GM04504 (cell line): ENCODE measurements at regions not wholly inside any gene's neighbourhood (a gene's known extent, or its start where the extent isn't known, plus 50 kb on each side); places are given as distances from the start of the nearest gene placed in this dataset.

Source experiments
- DNase-seq: peaks from one replicate; pipeline ENCODE4 v3.0.0-alpha.2; 2012; ENCODE audit warnings: low read depth

DNA sequence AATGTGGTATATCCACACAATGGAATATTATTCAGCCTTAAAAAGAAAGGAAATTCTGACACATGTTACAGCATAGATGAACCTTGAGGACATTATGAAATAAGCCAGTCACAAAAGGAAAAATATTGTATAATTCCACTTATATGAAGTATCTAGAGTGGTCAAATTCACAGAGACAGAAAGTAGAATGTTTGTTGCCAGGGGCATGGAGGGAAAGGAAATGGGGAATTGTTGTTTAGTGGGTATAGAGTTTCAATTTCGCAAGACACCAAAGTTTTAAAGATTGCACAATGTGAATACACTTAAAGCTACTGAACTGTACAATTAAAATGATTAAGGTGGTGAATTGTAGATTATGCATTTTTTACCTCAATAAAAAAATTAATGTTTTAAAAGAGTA lies 92.9 kb downstream of the TXNL1 start:
- no peak for DNase-seq

DNA sequence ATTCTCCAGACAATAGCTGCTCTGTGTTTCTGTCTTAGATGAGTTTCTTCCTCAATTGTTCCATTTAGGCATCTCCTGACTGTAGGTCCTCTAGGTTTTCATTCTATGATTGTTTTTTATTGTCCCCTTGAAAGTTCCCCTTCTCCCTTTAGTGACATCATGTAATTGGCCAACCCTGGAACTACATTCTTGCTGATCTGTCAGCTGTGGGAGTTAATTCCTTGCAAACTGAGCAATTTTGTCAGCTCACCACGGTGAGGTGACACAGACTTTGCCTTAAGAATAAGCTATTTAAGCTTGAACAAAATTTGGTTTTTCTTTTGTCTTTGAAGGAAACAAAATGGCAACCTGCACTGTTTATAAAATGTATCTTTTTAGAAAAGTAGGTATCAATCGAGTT lies 95.9 kb downstream of the TXNL1 start:
- DNase-seq = no peak

DNA sequence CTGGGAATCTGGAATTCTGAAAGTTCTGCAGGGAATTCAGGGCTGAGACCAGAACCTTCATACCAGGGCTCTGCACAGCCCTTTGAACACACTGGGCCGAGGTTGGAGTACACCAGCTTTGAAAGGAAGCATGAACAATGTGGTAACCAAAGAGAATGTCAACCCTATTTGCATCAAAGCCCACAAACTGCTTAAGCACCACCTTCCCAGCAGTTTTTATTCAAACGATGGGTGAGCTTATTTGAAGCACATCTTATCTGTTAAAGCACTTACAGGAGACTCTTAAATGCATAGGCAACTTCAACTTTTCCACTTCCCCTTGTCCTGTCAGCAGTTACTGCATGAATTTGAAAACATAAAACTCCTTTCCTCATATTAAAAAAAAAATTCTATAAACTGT lies 96.6 kb downstream of the TXNL1 start:
- DNase-seq = no peak

DNA sequence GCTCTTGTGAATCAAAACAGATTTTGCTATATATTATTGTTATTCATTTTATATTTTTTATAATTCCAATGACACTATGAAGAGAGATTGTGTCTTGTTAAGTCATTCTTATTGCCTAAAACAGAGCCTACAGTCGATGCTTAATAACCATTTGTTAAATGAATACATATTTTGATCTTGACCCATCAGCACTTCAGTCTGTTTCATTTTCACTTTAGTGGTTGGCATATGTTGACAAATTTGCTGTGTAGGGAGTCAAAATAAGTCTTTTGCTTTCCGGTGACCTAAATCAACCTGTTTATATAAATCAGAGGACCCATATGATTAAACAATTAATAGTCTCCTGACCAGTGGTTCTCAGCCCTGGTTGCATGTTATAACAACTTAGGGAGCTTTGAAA lies 97.1 kb downstream of the TXNL1 start:
- no peak for DNase-seq

DNA sequence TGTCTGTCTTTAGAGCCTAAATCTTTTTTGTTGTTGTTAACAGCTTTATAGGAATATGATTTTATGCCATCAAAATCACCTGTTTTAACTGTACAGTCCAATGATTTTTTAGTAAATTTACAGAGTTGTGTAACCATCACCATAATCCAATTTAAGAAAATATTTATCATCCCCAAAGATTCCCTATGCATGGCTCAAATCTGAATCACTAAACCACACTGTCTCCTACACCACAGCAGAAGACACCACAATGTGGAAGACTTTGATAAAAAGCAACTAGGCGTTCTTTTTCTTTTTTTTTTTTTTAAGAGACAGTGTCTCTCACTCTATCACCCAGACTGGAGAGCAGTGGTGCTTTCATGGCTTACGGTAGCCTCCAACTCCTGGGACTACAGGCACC lies 99.6 kb downstream of the TXNL1 start:
- peak; percentile 35 for DNase-seq

DNA sequence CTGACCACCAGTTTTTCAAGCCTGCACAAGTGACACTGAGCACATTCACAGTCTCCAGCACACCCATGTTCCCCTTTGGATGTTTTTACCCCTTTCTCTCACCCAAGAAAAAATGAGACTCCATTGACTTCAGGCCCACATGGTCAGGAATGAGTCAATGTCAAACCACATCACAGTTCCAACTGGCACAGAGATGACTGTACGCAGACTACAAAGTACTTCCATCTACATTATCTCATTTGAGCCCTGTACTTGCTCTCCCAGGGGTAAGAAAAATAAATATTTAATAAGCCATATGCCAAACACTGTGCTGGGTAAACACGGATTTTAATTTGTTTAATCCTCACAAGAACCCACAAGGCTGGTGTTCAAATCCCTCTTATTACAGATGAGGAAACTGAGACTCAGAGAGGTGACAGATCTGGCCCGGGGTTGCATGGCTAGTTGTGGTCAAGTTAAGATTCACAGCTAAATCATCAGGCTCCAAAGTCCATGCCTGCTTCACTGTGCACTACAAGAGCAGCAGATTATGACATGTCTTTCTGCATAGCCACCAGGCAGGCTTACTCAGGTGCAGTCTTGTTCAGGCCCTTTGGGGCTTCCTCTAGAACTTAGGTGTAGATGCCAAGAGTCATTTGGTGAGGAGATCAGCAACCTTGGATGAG lies 106.1 kb downstream of the TXNL1 start:
- DNase-seq = no peak

DNA sequence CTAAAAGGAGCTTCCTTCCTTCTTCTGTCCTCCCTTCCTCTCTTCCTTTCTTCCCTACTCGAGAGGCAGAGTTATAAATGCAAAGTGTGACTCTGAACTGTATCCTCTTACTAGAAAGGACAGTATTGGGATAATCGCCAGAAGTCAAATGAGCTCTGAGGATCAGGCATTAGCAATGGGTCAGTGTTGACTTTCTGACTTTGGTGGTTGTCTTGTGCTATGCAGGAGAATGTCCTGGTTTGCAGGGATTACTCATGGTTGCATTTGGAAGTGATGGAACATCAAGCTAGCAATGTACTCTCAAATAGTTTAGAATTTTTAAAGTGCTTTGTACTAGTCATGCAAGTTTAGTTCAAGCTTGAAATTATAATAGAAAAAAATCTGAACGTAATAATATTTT lies 115.6 kb downstream of the TXNL1 start:
- no peak for DNase-seq

DNA sequence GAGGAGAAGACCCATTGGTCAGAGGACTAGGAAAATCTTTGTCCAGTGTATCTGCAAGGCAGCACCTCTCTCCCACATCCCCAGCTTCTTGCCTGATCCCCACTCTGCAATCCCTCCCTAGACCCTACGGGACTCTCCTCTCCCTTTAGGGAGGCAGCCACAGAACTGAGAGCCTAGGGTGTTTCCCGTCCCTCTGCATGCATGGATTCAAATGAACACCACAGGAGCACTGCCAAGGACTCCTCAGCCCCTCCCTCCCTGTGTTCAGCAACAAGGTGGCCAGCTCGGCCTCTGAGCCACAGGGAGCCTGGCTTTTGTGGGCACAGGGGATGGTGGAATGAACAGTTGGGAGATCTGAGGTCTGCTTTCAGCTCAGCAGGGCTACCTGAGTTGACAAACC lies 117.1 kb downstream of the TXNL1 start:
- no peak for DNase-seq

DNA sequence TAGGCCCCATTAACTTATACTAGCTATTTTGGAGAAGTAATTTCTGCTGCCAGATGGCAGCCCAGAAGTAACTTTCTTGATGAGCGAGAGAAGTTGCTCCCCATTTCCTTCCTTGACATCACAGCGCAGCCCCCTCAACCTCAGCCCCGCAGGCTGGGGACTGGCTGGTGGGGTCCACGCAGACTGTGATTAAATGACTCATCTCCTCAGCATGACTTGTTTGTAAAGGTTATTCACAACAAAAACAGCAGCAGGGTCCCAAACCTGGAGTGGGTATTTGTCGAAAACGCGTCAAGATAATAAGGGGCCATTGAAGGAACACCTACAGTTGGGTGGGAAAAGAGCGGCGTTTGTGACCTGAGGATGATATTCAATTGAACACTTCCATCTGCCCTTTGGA lies 120.6 kb downstream of the TXNL1 start:
- no peak for DNase-seq

DNA sequence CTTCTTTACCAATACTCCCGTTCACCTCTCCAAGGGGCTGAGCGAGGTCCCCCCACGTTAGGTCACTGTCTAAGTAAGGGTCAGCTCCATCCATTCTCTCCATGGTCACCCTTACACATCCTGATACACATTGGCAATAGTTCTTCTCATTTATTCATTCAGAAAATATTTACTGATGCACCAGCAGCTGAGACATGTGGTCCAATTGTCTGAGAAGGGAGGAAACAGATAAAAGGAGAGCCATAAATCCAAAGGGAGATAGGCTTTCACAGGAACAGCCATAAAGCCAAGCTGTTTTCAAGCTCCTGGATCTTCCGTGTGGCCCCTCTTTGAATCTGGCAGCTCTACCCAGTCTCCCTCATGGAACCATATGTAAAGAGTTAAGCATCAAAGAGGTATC lies 121.2 kb downstream of the TXNL1 start:
- peak; percentile 59 for DNase-seq

DNA sequence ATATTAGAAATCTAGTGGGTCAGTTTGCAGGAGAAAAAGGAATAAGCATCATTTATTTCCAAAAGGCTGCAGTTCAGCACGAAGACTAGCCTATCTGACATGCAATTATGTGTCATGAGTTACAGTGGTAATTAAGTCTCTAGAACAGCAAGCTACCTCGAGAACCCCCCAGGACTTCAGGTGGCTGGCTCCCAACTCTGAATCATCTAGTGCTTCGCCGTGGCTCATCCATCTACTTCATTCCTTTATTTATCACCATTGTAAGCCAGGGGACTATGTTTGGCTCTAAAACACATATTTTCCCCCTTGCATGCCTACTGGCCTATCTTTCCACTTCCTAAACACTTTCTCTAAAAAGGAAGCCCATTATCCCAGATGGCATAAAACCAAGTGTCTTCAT lies 121.6 kb downstream of the TXNL1 start:
- DNase-seq = peak; percentile 89

DNA sequence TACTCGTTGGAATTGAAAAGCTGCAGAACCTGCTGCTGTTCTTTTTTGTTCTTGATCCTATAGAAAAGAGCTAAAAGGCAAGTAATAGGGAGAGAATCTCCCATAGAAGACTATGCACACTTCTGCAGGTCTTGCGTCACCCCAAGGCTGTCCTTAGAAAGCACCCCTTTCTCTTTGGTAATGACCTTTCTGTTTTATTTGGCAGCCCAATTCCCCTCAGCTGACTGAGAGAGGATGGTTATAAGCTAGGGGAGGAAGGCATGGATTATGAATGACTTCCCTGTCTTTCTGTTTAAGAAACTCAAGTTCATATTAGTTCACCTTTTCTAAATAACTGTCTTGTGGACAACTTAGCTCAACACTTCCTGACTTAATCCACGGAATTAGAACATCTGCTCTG lies 122.9 kb downstream of the TXNL1 start:
- no peak for DNase-seq

DNA sequence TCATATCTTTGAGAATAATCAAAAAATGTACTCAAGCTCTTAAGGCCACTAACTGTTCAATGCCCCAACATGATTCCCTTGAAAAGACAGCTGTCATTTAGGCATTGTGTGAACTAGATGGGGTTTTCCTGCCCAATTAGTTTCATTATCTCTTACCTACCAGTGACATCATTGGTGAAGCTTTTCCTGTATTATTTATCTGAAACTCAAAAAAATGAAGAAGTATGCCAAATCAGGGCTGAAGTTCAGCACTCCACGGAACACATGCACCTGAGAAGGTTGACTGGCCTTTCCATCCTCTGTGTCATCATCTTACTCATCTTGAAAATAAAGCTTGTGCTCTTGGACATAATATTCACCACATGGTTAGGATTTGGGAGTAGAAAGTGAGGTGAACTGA lies 126.4 kb downstream of the TXNL1 start:
- DNase-seq = no peak

DNA sequence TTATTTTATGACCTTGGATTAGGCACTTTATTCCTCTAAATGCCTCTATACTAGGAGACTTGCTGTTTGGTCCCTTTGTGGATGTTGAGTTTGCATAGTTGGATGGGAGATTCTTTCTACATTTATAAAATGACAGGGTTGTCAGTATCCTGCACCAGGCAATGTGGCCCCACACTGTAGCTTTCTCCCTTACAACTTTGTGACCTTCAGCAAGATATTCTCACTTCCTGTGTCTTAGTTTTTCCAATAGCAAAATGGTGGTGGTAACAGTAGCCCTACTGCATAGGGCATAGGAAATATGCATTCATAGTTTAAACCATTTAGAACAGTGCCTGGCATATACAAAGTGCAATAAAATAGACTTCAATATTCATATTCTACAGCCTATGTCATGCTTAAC lies 128.3 kb downstream of the TXNL1 start:
- no peak for DNase-seq

DNA sequence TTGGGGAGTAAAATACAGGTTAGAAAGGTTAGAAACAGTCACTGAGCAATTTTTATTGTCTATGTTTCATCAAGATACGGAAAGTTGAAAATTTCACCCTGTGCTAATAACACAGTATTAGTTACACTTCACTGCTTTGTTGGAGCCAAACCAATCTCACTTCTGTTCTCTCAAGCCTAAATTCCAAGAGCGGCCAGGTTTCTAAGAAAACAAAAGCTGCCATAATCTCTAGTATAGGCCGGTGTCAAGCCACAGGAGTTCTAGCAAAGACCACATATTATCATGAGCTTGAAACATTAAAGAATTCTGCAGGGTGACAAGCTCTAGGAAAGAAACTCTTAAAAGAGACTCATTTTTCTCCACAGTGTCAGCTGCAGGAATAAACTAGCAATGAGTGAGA lies 128.7 kb downstream of the TXNL1 start:
- DNase-seq = no peak

DNA sequence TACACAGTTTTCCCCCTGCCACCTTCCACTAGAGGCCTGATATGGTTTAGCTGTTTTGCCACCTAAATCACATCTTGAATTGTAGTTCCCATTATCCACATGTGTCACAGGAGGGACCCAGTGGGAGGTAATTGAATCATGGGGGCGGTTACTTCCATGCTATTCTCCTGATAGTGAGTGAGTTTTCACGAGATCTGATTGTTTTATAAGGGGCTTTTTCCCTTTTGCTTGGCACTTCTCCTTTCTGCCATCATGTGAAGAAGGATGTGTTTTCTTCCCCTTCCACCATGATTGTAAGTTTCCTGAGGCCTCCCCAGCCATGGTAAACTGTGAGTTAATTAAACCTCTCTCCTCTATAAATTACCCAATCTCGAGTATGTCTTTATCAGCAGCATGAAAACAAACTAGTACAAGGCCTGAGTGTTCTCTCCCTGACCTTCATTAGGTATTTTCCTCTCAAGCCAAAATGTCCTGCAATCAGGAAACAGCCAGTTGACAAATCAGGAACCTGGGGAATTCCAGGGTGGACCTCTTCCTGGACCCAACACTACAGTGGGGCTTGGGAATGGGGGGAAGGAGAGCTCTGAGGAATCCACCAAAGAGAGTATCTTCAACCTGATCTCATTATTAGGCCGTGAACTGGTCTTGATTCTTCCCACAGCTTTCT lies 129.9 kb downstream of the TXNL1 start:
- DNase-seq = no peak

DNA sequence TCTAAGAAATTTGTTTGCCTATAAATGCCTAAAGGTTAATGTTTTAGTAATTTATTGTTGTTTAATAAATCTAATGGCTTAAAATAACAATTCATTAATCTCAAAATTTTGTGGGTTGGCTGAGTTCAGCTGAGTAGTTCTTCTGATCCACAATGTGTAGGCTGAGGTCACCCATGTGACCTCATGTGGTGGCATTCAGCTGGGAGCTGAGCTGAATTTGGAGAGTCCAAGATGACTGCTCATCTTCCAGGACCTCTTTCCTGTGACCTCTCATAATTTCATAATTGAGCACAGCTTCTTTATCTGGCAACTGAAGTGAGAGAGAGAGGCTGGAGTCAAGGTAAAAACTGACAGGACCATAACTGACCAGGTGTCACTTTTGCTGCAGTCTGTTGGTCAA lies 132.4 kb downstream of the TXNL1 start:
- no peak for DNase-seq

DNA sequence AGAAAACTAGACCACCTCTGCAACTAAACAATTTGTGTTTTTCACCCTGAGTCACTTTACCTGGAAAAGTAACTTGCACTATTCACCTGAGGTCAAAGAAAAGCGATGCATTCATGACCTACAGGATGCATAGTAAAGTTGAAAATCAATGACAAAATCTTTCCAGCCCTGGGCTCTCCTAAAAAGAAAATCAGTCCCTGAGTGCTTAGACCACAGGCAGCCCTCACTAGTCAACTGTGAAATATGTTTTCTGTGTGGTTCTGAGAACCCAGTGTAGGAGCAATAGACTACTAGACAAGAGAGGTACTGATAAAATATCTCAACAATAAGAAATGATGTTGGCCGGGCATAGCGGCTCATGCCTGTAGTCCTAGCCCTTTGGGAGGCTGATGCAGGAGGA lies 133.1 kb downstream of the TXNL1 start:
- DNase-seq = no peak

DNA sequence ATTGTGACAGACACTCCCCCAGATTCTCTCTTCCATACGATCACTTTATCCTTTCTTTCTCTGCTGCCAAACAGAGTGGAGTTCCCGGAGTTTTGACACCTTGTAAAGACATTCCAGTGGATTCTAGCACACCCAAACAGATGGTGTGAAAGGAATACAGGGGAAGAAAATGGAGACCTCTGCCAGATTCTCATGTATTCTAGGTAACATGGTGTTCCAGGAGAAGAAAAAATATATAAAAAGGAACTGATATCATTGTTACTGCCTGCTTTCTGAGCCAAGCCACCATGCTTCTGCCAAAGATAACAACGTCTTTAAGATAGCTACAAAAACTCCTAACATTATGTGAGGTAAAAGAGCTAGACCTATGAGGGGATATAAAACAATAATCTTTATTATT lies 136.5 kb downstream of the TXNL1 start:
- no peak for DNase-seq

DNA sequence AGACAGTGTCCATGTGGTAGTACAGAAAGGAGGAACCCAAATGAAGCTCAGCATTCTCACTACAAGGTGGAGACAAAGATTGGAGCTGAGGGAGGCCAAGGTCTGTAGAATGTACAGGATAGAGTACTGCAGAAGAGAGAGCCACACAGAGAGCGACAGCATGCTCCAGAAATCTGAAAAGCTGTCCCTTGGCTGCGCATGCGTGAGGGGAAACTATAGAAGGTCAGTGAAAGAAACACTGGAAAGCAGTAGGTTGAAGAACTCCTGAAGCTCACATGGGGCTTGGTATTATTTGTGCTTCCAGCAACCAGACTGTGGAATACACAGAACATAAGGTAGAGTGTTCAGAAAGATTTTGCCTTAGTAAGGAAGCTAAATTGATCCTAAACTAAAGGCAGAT lies 142.5 kb downstream of the TXNL1 start:
- no peak for DNase-seq

DNA sequence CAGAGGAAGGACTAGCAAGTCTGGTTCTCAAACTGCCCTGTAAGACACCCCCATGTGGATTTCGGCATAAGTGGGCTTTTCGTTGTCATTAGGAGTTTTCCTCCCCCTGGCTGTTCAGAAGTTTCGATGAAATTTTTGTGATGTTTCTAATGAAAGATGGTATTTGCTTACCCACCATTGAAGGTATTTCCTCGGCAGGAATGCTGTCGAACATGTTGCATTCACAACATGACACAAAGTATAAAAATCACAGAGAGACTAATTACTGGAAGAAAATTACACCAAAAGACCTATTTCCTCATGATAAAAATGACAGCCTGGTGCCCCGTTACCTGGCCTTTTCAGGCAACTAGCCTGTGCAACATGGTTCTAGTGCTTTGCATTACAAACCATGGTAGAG lies 144.9 kb downstream of the TXNL1 start:
- no peak for DNase-seq

DNA sequence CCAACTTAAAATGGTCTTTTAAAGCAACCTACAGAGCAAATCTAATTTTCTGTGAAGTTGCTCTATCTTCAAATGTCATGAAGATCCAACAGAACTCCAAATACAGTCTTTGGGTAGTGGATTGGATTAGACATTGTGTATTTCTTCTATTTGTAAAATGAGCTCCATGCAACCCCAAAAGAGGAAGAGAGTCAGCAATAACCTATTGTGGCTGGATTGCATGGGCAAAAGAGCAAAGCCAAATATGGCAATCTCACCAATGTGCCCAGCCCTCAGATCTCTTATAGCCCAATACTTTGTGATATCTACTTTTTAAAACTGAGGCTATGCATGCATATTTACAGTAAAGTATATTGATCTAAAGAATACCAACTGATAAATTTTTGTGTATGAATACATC lies 146.3 kb downstream of the TXNL1 start:
- no peak for DNase-seq

DNA sequence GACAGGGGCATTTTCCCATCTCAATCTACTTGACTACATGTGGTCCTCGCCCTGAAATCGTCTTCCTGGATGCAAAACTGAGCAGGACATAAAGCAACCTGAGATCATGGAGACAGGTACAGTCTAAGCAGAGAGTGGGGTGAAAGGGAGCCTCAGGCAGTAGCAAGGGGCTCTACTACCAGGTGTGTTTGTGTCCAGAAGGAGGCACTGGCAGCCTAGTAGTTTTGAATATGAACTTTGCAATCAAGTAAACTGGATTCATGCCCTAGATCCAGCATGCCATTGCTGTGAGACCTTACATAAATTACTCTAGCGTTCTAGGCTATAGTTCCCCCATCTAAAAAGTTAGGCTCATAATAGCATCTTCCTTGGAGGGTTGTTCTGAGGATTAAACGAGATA lies 147.4 kb downstream of the TXNL1 start:
- DNase-seq = no peak

DNA sequence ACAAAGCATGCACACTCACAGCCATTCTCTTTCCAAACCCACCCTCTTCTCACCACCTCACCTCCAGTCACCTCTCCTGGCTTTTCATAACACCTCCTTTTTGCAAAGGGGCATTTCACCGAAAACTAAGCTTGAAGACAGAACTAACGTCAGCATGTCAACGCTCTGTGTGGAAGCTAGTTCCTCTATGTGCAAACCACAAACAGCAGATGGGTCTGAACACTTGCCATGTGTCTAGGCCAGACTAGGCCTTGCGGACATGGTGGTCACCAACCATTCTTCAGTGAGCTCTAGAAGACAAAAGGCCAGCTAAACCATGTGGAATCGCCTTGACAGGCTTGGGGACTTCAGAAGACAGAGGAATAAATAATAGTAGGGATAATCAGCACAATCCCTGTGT lies 148.5 kb downstream of the TXNL1 start:
- no peak for DNase-seq
